LNCaP clone FGC (cell line): ENCODE measurements at regions not wholly inside any gene's neighbourhood (a gene's known extent, or its start where the extent isn't known, plus 50 kb on each side); places are given as distances from the start of the nearest gene placed in this dataset.
"Not testable (repeated sequence)": the region's sequence is repeated elsewhere in the genome, so short reads cannot be mapped to it uniquely, and the experiment has no call there.

Source experiments
- DNase-seq: peaks from one replicate; pipeline ENCODE4 v3.0.0-alpha.2; 2011; ENCODE audit warnings: low read depth
- H3K4me3 ChIP-seq: 2 replicates; pipeline ENCODE4 v1.5.1; 2011; ENCODE audit warnings: mild to moderate bottlenecking, low read depth, low read length, control low read depth
- TF ChIP-seq, protein P1 (sequence below): IDR thresholded peaks from 2 replicates; pipeline ENCODE4 v1.5.1; 2012; ENCODE audit warnings: mild to moderate bottlenecking; ENCODE audit not compliant: control insufficient read depth, insufficient read depth; ENCODE audit errors: extremely low read depth

- DNase-seq, H3K4me3 ChIP-seq: not testable (repeated sequence)
These were observed 1265.9 kb upstream of the PCDH10 start for GRCh38 chr4:131883181-131883580.

GRCh38 chr4:131925662-131926061 lies 1223.4 kb upstream of the PCDH10 start:
- DNase-seq, H3K4me3 ChIP-seq: not testable (repeated sequence)

DNA sequence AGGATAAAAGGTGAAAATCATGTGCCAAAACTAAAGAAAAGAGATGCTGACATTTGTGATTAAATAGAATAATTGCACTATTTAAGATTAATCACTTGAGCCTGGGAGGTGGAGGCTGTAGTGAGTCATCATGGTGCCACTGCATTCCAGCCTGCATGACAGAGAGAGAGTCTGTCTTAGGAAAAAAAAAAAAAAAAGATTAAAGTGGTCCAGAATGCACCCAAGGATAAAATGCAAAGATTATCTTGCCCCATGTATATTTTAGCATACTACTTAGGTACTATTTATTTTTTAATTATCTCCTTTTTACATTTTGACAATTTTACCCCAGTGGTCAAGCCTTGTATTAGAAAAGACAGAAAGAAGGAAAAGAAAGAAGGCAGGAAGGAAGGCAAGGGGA lies 1181.4 kb upstream of the PCDH10 start:
- H3K4me3 ChIP-seq, DNase-seq: not testable (repeated sequence)

DNA sequence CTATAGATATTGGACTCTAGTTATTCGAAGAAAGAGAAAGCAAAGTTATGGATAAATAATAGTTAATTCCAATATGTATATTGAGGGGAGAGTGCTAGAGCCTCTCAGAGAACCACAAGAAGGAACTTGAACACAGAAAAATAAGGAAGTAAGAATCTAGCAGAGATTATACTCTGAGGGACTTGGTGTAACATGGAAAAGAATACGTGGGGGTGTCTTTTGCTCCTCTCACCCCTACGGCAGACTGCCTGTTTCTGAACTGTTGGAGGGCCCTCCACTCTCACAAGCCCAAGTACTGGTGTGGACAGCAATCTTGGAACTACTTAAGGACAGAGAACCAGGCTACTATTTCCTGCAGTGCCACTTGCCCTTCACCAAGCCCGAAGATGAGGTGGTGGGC lies 1174.4 kb upstream of the PCDH10 start:
- H3K4me3 ChIP-seq, result no peak overlapping the region
- TF ChIP-seq, protein P1, sequence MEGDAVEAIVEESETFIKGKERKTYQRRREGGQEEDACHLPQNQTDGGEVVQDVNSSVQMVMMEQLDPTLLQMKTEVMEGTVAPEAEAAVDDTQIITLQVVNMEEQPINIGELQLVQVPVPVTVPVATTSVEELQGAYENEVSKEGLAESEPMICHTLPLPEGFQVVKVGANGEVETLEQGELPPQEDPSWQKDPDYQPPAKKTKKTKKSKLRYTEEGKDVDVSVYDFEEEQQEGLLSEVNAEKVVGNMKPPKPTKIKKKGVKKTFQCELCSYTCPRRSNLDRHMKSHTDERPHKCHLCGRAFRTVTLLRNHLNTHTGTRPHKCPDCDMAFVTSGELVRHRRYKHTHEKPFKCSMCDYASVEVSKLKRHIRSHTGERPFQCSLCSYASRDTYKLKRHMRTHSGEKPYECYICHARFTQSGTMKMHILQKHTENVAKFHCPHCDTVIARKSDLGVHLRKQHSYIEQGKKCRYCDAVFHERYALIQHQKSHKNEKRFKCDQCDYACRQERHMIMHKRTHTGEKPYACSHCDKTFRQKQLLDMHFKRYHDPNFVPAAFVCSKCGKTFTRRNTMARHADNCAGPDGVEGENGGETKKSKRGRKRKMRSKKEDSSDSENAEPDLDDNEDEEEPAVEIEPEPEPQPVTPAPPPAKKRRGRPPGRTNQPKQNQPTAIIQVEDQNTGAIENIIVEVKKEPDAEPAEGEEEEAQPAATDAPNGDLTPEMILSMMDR, result no peak
- DNase-seq, result no peak

DNA sequence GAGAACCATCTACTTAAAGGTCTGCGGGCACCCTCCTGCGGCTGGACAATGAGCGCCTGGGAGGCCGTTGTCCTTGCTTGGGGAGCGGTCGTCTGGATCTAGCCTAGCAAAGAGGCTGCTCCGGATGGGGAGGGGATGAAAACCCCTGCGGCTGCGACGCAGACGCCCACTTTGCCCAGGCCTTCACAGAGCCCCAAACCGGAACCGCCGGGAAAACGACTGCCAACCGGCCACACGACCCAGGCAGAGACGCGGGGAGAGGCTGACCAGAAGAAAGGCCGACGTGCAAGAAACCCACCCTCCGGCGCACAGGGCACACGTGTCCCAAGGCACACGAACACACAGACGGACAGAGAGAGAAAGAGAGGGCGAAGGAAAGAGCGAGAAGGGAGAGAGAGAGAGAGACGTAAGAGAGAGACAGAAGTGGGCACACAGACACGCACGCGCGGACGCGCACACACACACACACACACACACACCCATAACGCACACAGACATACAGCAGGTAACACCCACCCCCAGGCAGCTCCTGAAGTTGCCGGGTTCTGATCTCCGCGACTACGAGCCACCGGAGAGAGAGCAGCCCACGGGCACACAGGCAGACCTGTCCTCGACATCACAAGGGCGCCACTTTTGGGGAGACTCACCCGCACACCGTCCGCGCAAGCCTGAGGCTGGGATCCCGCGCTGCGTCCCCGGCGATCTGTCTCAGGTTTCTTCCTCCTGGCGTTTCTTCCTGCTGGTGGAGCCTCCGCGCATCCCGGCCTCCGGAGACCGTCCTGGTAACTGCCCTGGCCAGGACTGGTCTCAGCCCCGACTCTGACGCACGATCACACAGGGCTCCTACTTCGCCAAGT lies 1173.6 kb upstream of the PCDH10 start:
- DNase-seq, H3K4me3 ChIP-seq: not testable (repeated sequence)

DNA sequence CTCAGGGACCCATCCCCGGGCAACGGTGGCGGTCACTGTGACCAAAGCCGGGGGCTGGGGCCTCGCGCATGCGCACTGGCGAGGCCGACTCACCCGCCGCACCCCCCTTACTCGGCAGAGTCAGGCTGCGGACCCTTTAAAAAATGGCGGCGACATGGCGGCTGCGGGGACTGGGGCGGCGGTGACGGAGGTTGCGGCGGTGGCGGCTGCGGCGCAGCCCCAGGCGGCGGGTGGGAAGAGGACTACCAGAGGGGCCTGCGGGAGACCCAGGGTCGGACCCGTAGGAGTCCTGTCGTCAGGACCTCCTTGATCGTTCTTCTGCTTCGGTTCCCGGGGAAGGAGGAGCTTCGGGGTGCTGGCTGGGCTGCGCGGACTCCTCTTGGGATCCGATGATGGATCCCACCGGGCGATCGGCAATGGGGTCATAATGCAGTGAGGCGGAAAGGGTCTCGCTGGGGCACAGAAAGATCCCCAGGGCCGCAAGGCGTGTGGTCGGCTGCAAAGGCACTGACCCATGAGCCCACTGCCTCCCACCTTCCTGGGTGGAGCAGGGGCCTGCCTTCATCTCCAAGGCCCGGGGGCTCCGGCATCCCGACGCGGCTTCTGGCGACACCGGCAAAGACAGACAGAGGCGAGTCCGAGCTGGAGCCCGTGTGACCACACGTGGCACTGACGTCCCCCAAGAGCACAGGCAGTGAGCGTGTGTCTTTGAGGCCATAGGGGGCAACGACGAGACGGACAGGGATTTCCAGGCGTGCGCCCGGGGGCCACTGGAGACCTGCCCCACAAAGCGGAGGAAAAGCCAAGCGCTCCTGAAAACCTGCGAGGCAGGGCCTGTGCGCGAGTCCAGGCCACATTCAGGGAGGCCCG lies 1172.7 kb upstream of the PCDH10 start:
- not testable (repeated sequence) for H3K4me3 ChIP-seq, DNase-seq

- TF ChIP-seq, protein P1, result no peak
- no peak overlapping the region for H3K4me3 ChIP-seq
- no peak for DNase-seq
These were observed 1171.0 kb upstream of the PCDH10 start for GRCh38 chr4:131978120-131978519.

- TF ChIP-seq, protein P1, result no peak
- no peak overlapping the region for H3K4me3 ChIP-seq
- DNase-seq, result no peak
These were observed 1159.5 kb upstream of the PCDH10 start for GRCh38 chr4:131989576-131989975.

- no peak overlapping the region for H3K4me3 ChIP-seq
- DNase-seq, result no peak
- TF ChIP-seq, protein P1, result no peak
These were observed 1147.6 kb upstream of the PCDH10 start for GRCh38 chr4:132001542-132001941.
